ENCODE measurements at regions not wholly inside any gene's neighbourhood (a gene's known extent, or its start where the extent isn't known, plus 50 kb on each side); places are given as distances from the start of the nearest gene placed in this dataset.

GRCh38 chr4:107562316-107562715, 157.7 kb downstream of the PAPSS1 start:
- H3K27ac Mint-ChIP-seq, result no peak overlapping the region
- H3K36me3 Mint-ChIP-seq (ENCODE audit: low read depth), result peaks cover 7% of the 10 kb centered on the region
- no peak overlapping the region for H3K4me3 Mint-ChIP-seq
- peaks cover 32% of the 10 kb centered on the region for H3K9me3 Mint-ChIP-seq
- no peak for TF ChIP-seq CTCF (IDR thresholded peaks at IDR 0.05; ENCODE audit: unreplicated experiment in 3 of 3)
- no peaks in the 10 kb centered on the region for H3K27me3 Mint-ChIP-seq (ENCODE audit: low read depth)
- peaks cover 4% of the 10 kb centered on the region for H3K4me1 Mint-ChIP-seq

- peaks cover 25% of the 10 kb centered on the region for H3K9me3 Mint-ChIP-seq
- no peak overlapping the region for H3K27ac Mint-ChIP-seq
- peaks cover 4% of the 10 kb centered on the region for H3K4me1 Mint-ChIP-seq
- no peak overlapping the region for H3K4me3 Mint-ChIP-seq
- H3K36me3 Mint-ChIP-seq (ENCODE audit: low read depth), result peaks cover 7% of the 10 kb centered on the region
- no peak for TF ChIP-seq CTCF (IDR thresholded peaks at IDR 0.05; ENCODE audit: unreplicated experiment in 3 of 3)
- no peaks in the 10 kb centered on the region for H3K27me3 Mint-ChIP-seq (ENCODE audit: low read depth)
These were observed 158.6 kb downstream of the PAPSS1 start for GRCh38 chr4:107561481-107561880.

- H3K4me3 Mint-ChIP-seq, result no peak overlapping the region
- no peak overlapping the region for H3K27ac Mint-ChIP-seq
- TF ChIP-seq CTCF (IDR thresholded peaks at IDR 0.05; ENCODE audit: unreplicated experiment in 3 of 3), result no peak
- peaks cover 7% of the 10 kb centered on the region for H3K36me3 Mint-ChIP-seq (ENCODE audit: low read depth)
- H3K27me3 Mint-ChIP-seq (ENCODE audit: low read depth), result no peaks in the 10 kb centered on the region
- peaks cover 26% of the 10 kb centered on the region for H3K9me3 Mint-ChIP-seq
- peaks cover 3% of the 10 kb centered on the region for H3K4me1 Mint-ChIP-seq
These were observed 160.4 kb downstream of the PAPSS1 start for GRCh38 chr4:107559653-107560052.

GRCh38 chr4:107552306-107552705, 167.7 kb downstream of the PAPSS1 start:
- no peaks in the 10 kb centered on the region for H3K4me1 Mint-ChIP-seq
- H3K9me3 Mint-ChIP-seq, result peaks cover 6% of the 10 kb centered on the region
- no peak overlapping the region for H3K4me3 Mint-ChIP-seq
- H3K27me3 Mint-ChIP-seq (ENCODE audit: low read depth), result no peaks in the 10 kb centered on the region
- no peaks in the 10 kb centered on the region for H3K36me3 Mint-ChIP-seq (ENCODE audit: low read depth)
- no peak overlapping the region for H3K27ac Mint-ChIP-seq
- no peak for TF ChIP-seq CTCF (IDR thresholded peaks at IDR 0.05; ENCODE audit: unreplicated experiment in 3 of 3)

- H3K9me3 Mint-ChIP-seq, result peaks cover 9% of the 10 kb centered on the region
- H3K27ac Mint-ChIP-seq, result peak overlapping the region in 1 of 3 experiments; percentile 22
- H3K4me1 Mint-ChIP-seq, result no peaks in the 10 kb centered on the region
- no peak for TF ChIP-seq CTCF (IDR thresholded peaks at IDR 0.05; ENCODE audit: unreplicated experiment in 3 of 3)
- no peaks in the 10 kb centered on the region for H3K36me3 Mint-ChIP-seq (ENCODE audit: low read depth)
- no peaks in the 10 kb centered on the region for H3K27me3 Mint-ChIP-seq (ENCODE audit: low read depth)
- no peak overlapping the region for H3K4me3 Mint-ChIP-seq
These were observed 171.7 kb downstream of the PAPSS1 start for GRCh38 chr4:107548211-107548905.

GRCh38 chr4:107546638-107547037, 173.4 kb downstream of the PAPSS1 start:
- Mint-ChIP-seq H3K9me3 (peaks cover 9% of the 10 kb centered on the region), H3K27me3 (ENCODE audit: low read depth) (no peaks in the 10 kb centered on the region), H3K36me3 (ENCODE audit: low read depth) (no peaks in the 10 kb centered on the region), H3K27ac (no peak overlapping the region), H3K4me3 (no peak overlapping the region), H3K4me1 (no peaks in the 10 kb centered on the region)
- TF ChIP-seq CTCF (IDR thresholded peaks at IDR 0.05; ENCODE audit: unreplicated experiment in 3 of 3), result no peak
